ENCODE measurements at regions not wholly inside any gene's neighbourhood (a gene's known extent, or its start where the extent isn't known, plus 50 kb on each side); places are given as distances from the start of the nearest gene placed in this dataset.

DNA sequence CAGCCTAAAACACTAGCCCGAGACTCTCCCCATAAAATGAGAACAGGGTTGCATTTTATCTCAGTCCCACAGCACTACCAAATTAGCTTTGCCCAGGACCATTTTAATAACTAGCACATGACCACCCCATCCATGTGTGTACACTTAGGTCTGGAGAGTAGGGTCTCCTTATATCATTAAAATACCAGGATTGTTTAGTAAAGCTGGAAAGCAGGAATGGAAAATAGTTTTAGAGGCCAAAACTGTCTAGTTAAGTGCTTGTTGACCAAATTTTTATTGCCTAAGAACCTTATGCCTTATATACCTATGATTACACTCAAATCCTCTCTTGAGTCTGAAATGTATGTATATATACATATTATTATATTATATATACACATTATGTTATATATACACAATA is 608.4 kb downstream of the HDGFL1 start:
- Histone ChIP-seq H3K27ac (peak overlapping the region in 3 of 8 donors; percentile 35 to 47 (median 47)), H3K4me3 (no peak overlapping the region), H3K4me1 (peaks cover 0 to 18% (median 2%) of the 10 kb centered on the region in 6 donors), H3K9me3 (no peaks in the 10 kb centered on the region), H3K36me3 (no peaks in the 10 kb centered on the region), H3K27me3 (replicated peaks in 1 of 7) (no peaks in the 10 kb centered on the region)
- DNase-seq, result no peak
- TF ChIP-seq POLR2A (IDR thresholded peaks at IDR 0.05) (no peak), POLR2AphosphoS5 (IDR thresholded peaks at IDR 0.05) (no peak)
- TF ChIP-seq, protein P1, sequence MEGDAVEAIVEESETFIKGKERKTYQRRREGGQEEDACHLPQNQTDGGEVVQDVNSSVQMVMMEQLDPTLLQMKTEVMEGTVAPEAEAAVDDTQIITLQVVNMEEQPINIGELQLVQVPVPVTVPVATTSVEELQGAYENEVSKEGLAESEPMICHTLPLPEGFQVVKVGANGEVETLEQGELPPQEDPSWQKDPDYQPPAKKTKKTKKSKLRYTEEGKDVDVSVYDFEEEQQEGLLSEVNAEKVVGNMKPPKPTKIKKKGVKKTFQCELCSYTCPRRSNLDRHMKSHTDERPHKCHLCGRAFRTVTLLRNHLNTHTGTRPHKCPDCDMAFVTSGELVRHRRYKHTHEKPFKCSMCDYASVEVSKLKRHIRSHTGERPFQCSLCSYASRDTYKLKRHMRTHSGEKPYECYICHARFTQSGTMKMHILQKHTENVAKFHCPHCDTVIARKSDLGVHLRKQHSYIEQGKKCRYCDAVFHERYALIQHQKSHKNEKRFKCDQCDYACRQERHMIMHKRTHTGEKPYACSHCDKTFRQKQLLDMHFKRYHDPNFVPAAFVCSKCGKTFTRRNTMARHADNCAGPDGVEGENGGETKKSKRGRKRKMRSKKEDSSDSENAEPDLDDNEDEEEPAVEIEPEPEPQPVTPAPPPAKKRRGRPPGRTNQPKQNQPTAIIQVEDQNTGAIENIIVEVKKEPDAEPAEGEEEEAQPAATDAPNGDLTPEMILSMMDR (IDR thresholded peaks at IDR 0.05 in 8 of 11, conservative IDR thresholded peaks at IDR 0.05 in 3 of 11), result no peak
- WGBS, 5 donors, result 59 to 86% (median 60%) methylated on average over 1 of the region's 1 CpG
- intact Hi-C loops (cut with DNase I; ENCODE audit: low total_unique reads), result no loop called here

DNA sequence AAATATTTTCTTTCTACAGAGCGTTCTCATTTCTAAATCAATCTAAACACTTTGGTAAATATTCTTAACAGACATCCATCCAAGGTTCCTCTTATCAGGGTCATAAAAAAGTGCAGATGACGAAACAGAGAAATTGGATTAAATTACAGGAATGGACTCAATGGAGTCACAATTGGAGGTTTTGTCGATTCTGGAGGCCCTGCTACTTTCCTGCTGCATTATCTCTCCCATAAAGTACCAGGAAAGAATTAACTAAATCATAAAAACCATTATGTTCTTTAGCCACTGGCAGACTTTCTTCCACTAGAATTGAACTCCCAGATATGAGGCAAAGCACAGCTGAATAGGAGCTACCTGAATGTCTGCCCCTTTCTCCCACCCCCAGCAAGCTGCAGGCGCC is 610.6 kb downstream of the HDGFL1 start:
- Histone ChIP-seq H3K36me3 (no peaks in the 10 kb centered on the region), H3K4me1 (peaks cover 0 to 18% (median 2%) of the 10 kb centered on the region in 6 donors), H3K9me3 (no peaks in the 10 kb centered on the region), H3K27me3 (replicated peaks in 1 of 7) (no peaks in the 10 kb centered on the region), H3K27ac (peak overlapping the region in 4 of 8 donors; percentile 27 to 65 (median 45)), H3K4me3 (no peak overlapping the region)
- WGBS, 5 donors, result 67 to 79% (median 75%) methylated on average over 4 of the region's 4 CpGs
- TF ChIP-seq POLR2AphosphoS5 (IDR thresholded peaks at IDR 0.05), result no peak
- no peak for TF ChIP-seq POLR2A (IDR thresholded peaks at IDR 0.05)
- TF ChIP-seq, protein P1 (IDR thresholded peaks at IDR 0.05 in 8 of 11, conservative IDR thresholded peaks at IDR 0.05 in 3 of 11), result no peak
- DNase-seq, result no peak
- intact Hi-C loops (cut with DNase I; ENCODE audit: low total_unique reads), result no loop called here

GRCh38 chr6:23180504-23181293 is 611.3 kb downstream of the HDGFL1 start:
- WGBS, 5 donors, result 41 to 59% (median 49%) methylated on average over 12 of the region's 12 CpGs
- H3K9me3 ChIP-seq, result no peaks in the 10 kb centered on the region
- no peaks in the 10 kb centered on the region for H3K36me3 ChIP-seq
- no peaks in the 10 kb centered on the region for H3K27me3 ChIP-seq (replicated peaks in 1 of 7)
- H3K4me3 ChIP-seq, result no peak overlapping the region
- peak overlapping the region in 6 of 8 donors; percentile 21 to 65 (median 35) for H3K27ac ChIP-seq
- peak; percentile 71 for DNase-seq
- intact Hi-C loops (cut with DNase I; ENCODE audit: low total_unique reads), result no loop called here
- no peak for TF ChIP-seq POLR2A (IDR thresholded peaks at IDR 0.05)
- TF ChIP-seq, protein P1 (IDR thresholded peaks at IDR 0.05 in 8 of 11, conservative IDR thresholded peaks at IDR 0.05 in 3 of 11), result peak in 1 of 11 experiments; percentile 33
- TF ChIP-seq POLR2AphosphoS5 (IDR thresholded peaks at IDR 0.05), result peak in 2 of 3 donors; percentile 15 to 31
- peaks cover 0 to 18% (median 2%) of the 10 kb centered on the region in 6 donors for H3K4me1 ChIP-seq

DNA sequence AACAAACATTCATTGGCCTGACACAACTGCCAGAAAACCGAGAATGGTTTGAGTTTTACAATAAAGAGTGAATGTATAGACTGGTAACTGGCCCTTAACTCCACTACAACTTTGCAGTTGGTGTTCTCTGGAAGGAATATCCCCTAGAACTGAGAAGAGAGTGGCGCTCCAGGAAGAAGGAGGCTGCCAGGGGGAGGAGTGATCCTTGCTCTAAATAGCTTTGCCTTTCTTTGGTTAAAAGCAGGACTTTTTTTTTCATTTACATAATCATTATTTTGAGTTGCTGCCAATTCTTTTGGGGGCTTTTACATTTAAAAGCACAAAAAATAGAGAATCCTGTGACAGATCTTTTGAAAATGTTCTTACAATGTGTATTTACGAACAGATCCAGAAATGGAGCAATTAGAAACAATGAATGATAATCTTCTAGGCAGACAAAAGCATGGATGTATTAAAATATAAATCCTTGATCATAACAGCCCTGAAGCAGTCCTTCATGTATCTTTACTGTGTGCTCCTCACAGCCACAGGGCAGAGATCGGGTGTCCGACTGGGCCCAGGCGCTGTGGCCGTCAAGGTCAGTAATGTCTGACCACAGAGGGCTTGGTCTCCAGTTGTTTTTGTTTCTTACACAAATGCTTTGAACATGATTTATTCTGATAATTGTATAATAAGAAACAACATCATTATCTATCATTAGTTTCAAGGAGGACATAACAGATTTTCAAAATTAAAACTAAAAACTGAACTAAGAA is 612.2 kb downstream of the HDGFL1 start:
- intact Hi-C loops (cut with DNase I; ENCODE audit: low total_unique reads), result no loop called here
- no peak for TF ChIP-seq POLR2AphosphoS5 (IDR thresholded peaks at IDR 0.05)
- no peak for TF ChIP-seq POLR2A (IDR thresholded peaks at IDR 0.05)
- TF ChIP-seq, protein P1 (IDR thresholded peaks at IDR 0.05 in 8 of 11, conservative IDR thresholded peaks at IDR 0.05 in 3 of 11), result no peak
- no peaks in the 10 kb centered on the region for H3K36me3 ChIP-seq
- H3K27me3 ChIP-seq (replicated peaks in 1 of 7), result no peaks in the 10 kb centered on the region
- H3K9me3 ChIP-seq, result no peaks in the 10 kb centered on the region
- H3K4me1 ChIP-seq, result peaks cover 0 to 18% (median 2%) of the 10 kb centered on the region in 6 donors
- 77 to 83% (median 78%) methylated on average over 7 of the region's 7 CpGs for WGBS, 5 donors
- H3K27ac ChIP-seq, result peak overlapping the region in 6 of 8 donors; percentile 4 to 65 (median 35)
- DNase-seq, result no peak
- no peak overlapping the region for H3K4me3 ChIP-seq
